AG10803 (cell line): ENCODE measurements at regions not wholly inside any gene's neighbourhood (a gene's known extent, or its start where the extent isn't known, plus 50 kb on each side); places are given as distances from the start of the nearest gene placed in this dataset.

Source experiments
- DNase-seq: peaks from one replicate; pipeline ENCODE4 v3.0.0; 2010; ENCODE audit warnings: low read depth
- H3K4me3 ChIP-seq: 2 replicates; pipeline ENCODE4 v1.5.1; 2011; ENCODE audit warnings: mild to moderate bottlenecking, low read length, control low read depth
- CTCF ChIP-seq: conservative IDR thresholded peaks from 2 replicates; pipeline ENCODE4 v1.5.1; 2011; ENCODE audit warnings: mild to moderate bottlenecking, low read length, control low read depth, inconsistent platforms

DNA sequence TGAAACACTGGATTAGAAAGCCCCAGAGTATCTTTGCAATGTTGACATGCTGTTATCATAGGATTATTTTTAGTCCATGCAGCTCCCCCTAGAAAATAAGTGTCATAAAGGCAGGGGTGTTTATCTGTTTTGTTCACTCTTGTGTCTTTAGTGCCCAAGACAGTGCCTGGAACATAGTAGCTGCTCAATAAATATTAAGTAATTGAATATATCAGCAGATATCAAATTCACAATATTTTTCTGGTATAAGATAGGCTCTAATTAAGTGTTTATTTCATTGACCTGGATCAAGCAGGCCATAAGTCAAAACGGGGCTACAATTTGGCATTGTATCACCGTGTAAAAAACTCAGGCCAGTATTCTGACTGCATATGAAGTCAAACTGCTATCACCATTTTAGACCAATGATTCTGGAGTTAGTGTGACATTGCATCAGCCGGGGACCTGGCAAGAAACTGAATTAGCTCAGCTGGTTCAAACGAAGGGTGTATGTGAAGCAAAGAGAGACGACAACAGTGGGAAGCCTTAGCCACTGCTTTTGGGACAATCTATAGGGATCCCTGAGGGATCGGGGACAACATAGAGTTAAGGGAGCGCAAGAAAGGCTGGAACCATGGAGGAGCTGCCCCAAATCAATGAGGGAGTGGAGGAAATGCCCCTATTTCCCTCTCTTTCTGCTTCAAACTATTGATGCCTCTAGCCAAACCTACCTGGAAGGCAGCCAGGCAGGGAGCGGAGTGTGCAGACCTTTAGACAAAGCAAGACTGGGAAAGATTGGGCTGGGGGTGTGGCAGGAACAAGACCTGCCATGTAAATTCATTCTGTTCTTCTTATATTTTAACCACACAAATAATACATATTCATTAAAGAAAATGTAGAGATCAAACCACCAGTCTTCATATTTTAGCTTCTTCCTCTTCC is 112.2 kb downstream of the PLEKHG1 start:
- DNase-seq = no peak
- no peak overlapping the region for H3K4me3 ChIP-seq
- no peak for TF ChIP-seq CTCF

DNA sequence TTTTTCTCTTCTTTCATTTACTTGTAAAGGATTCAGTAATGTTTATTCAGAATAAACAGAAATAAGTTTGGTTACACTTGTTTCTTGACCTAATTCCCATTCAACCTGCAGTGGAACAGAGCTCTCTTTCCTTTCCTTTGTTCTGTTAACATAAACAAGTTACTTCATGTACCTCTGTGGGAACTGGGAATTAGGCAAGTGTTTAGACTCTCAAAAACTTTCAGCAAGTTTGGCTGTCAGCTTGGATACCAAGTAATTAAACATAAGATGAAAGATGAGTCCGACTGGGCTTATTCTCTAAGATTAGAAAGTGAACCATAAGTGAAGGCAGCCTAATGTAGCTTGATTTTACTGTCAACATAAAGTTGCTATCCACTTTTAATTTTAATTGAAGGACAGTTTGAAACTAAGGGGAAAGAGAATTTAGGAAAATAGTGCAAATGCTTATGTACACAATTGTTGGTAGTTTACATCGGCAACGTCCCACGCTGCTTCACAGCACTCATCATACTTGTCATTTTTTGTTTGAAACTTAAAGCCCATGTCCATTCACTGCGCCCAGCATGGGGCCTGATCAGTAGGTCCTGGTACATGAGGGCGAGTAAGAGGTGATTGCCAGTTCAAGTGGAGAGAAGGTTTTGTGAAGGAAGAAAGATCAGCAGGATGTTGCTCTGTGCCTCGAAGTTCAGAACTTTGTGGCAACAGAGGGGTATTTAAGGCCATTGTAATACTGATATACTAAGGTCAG is 113.0 kb downstream of the PLEKHG1 start:
- no peak for DNase-seq
- no peak for TF ChIP-seq CTCF
- no peak overlapping the region for H3K4me3 ChIP-seq

- DNase-seq = no peak
- H3K4me3 ChIP-seq = no peak overlapping the region
- TF ChIP-seq CTCF = no peak
Measured at GRCh38 chr6:150713487-150713886, 113.8 kb downstream of the PLEKHG1 start.

DNA sequence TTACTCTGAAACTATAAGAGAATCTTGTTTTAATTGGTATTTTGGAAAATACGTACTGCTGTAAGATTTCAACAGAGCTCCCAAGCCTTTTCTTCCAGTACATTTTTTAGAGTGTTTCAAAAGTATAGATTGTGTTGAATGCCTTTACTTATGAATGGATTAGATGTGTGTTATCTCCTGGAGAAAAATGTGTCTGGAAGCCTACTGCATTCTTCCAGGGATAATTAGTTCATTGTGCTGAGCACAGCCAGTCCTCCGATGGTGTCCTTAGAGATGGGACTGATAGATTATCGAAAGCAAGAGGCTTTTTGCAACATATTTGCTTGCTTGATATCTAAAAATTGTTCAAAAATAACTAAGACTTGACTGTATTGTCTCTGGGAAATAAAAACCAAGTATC is 114.2 kb downstream of the PLEKHG1 start:
- no peak for DNase-seq
- no peak overlapping the region for H3K4me3 ChIP-seq
- TF ChIP-seq CTCF = no peak

DNA sequence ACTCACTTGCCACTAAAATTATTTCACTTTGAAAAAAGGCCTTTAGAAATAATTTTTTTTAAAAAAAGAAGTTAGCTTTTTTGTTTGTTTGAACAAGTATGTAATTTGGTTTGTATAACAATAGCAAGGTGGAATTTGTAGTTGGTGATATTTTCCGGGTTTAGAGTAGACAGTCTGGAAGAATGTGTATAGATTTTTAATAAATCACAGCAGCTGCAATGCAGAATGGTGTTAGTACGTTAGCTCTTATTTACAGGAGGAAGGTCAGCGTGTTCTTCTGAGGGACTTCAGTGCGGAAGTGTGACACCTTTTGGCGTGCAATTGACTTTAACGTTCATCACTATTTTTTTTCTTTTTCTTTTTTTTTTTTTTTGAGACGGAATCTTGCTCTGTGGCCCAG is 115.4 kb downstream of the PLEKHG1 start:
- no peak for TF ChIP-seq CTCF
- H3K4me3 ChIP-seq = no peak overlapping the region
- DNase-seq = no peak

- TF ChIP-seq CTCF = no peak
- no peak overlapping the region for H3K4me3 ChIP-seq
- no peak for DNase-seq
Measured at GRCh38 chr6:150717419-150717818, 117.7 kb downstream of the PLEKHG1 start.
